ENCODE measurements at regions not wholly inside any gene's neighbourhood (a gene's known extent, or its start where the extent isn't known, plus 50 kb on each side); places are given as distances from the start of the nearest gene placed in this dataset.

DNA sequence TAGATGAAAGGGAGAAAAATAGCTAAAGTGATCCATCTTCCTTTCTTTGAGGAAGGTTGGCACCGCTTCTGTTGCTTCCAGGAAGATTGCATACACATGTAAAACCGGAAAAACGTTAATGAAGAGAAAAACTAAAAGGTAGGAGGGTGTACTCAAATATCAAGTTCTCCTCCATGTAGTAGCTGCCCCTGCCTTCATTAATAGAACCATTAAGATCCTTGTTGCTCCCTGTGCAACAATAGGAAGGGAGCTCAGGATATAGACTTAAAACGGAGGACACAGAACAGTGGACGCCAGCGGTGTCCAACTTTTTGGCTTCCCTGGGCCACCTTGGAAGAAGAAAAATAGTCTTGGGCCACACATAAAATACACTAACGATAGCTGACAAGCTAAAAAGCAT lies 118.9 kb downstream of the TMEM174 start:
- H3K79me2 ChIP-seq (ENCODE audit: control insufficient read depth, low read length) = no peaks in the 10 kb centered on the region
- H3K27ac ChIP-seq (ENCODE audit: low read depth, low read length) = no peak overlapping the region
- no peaks in the 10 kb centered on the region for H3K36me3 ChIP-seq (ENCODE audit: control insufficient read depth, low read length)
- H3K9me3 ChIP-seq (ENCODE audit: control insufficient read depth, insufficient read depth, low read length) = no peaks in the 10 kb centered on the region
- no peaks in the 10 kb centered on the region for H3F3A ChIP-seq (ENCODE audit: control insufficient read depth, insufficient read depth)
- H3K27me3 ChIP-seq (ENCODE audit: control insufficient read depth, low read length) = no peaks in the 10 kb centered on the region
- no peak overlapping the region for H3K4me3 ChIP-seq (ENCODE audit: low read length)
- no peak overlapping the region for H3K4me2 ChIP-seq (ENCODE audit: low read length)
- no peaks in the 10 kb centered on the region for H3K9me2 ChIP-seq (replicated peaks; ENCODE audit: control insufficient read depth, low read length)
- TF ChIP-seq, protein P1, sequence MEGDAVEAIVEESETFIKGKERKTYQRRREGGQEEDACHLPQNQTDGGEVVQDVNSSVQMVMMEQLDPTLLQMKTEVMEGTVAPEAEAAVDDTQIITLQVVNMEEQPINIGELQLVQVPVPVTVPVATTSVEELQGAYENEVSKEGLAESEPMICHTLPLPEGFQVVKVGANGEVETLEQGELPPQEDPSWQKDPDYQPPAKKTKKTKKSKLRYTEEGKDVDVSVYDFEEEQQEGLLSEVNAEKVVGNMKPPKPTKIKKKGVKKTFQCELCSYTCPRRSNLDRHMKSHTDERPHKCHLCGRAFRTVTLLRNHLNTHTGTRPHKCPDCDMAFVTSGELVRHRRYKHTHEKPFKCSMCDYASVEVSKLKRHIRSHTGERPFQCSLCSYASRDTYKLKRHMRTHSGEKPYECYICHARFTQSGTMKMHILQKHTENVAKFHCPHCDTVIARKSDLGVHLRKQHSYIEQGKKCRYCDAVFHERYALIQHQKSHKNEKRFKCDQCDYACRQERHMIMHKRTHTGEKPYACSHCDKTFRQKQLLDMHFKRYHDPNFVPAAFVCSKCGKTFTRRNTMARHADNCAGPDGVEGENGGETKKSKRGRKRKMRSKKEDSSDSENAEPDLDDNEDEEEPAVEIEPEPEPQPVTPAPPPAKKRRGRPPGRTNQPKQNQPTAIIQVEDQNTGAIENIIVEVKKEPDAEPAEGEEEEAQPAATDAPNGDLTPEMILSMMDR (IDR thresholded peaks at IDR 0.05; ENCODE audit: low read depth, low read length, poor library complexity, severe bottlenecking) = no peak
- TF ChIP-seq EZH2phosphoT487 (IDR thresholded peaks at IDR 0.05; ENCODE audit: borderline replicate concordance, low read length) = no peak
- no peaks in the 10 kb centered on the region for H3K4me1 ChIP-seq (ENCODE audit: control insufficient read depth, low read length)
- no peaks in the 10 kb centered on the region for H4K20me1 ChIP-seq (ENCODE audit: control insufficient read depth, insufficient read depth, low read depth, low read length)

DNA sequence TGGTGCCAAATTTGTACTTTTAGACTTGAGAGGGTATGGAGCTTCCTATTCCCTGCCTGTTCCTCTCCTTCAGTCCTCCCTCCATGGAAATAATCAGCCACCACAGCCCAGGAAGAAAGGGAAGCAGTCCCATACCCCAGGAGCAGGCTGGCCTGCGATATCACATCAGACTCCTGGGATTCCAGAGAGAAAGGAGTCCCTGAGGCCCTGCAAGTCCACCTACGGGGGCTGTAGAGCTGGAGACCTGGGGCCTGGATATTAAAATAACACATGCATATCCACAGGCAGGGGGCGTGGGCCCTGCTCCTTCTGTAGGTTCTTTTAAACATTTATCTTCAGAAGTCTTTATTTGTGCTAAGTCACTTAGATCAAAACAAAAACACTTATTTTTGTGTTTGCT lies 117.2 kb downstream of the TMEM174 start:
- no peak overlapping the region for H3K4me2 ChIP-seq (ENCODE audit: low read length)
- no peaks in the 10 kb centered on the region for H3K27me3 ChIP-seq (ENCODE audit: control insufficient read depth, low read length)
- no peak overlapping the region for H3K4me3 ChIP-seq (ENCODE audit: low read length)
- H3K4me1 ChIP-seq (ENCODE audit: control insufficient read depth, low read length) = no peaks in the 10 kb centered on the region
- H3F3A ChIP-seq (ENCODE audit: control insufficient read depth, insufficient read depth) = no peaks in the 10 kb centered on the region
- no peak for TF ChIP-seq EZH2phosphoT487 (IDR thresholded peaks at IDR 0.05; ENCODE audit: borderline replicate concordance, low read length)
- H3K79me2 ChIP-seq (ENCODE audit: control insufficient read depth, low read length) = no peaks in the 10 kb centered on the region
- no peaks in the 10 kb centered on the region for H3K36me3 ChIP-seq (ENCODE audit: control insufficient read depth, low read length)
- no peaks in the 10 kb centered on the region for H4K20me1 ChIP-seq (ENCODE audit: control insufficient read depth, insufficient read depth, low read depth, low read length)
- no peak overlapping the region for H3K27ac ChIP-seq (ENCODE audit: low read depth, low read length)
- H3K9me2 ChIP-seq (replicated peaks; ENCODE audit: control insufficient read depth, low read length) = no peaks in the 10 kb centered on the region
- no peaks in the 10 kb centered on the region for H3K9me3 ChIP-seq (ENCODE audit: control insufficient read depth, insufficient read depth, low read length)

DNA sequence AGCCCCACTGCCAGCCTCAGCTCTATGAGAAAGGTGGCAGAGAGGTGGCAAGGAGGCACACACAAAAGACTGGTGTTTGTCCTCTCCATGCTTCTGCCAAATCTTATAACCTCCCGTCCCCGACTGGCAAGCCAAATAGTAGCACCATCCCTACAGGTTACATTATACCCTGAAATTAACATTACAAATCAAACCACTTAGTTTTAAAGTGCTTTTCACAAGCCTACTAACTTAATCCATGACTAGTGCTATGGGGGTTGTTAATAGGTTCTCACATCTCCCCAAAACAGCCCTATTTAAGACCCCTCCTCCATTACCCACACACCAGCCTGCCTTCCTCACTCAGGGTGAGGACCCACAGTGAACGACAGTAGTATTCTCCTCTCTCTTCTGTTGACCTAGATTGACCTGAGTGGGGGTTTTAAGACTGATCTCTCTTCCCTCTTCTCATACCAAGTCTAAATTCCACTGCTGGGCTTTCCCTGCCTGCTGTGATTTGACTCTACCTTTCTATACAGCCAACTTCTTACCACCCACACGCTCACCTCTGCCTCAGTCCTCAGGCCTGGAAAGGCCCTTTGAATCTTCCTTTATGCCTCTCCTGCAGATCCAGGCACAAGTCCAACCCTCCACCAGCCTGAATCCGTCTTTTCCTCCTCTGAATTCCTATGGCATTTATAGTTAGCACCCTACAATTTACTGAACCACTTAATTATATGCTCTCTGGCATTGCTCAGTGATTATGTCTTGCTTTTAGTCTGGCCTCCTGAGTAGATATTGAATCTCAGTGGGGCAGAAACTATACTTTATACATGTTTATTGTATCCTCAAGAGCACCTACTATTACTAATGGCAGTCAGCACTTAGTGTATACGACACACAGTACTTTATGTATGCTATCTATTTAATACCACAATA lies 116.1 kb downstream of the TMEM174 start:
- no peaks in the 10 kb centered on the region for H3K4me1 ChIP-seq (ENCODE audit: control insufficient read depth, low read length)
- H3K4me2 ChIP-seq (ENCODE audit: low read length) = no peak overlapping the region

More for the DNA sequence above, 116.1 kb downstream of the TMEM174 start:
- H3K9me2 ChIP-seq (replicated peaks; ENCODE audit: control insufficient read depth, low read length) = no peaks in the 10 kb centered on the region
- TF ChIP-seq, protein P1 (IDR thresholded peaks at IDR 0.05; ENCODE audit: low read depth, low read length, poor library complexity, severe bottlenecking) = no peak
- no peak for TF ChIP-seq EZH2phosphoT487 (IDR thresholded peaks at IDR 0.05; ENCODE audit: borderline replicate concordance, low read length)
- no peak overlapping the region for H3K4me3 ChIP-seq (ENCODE audit: low read length)
- H3K27me3 ChIP-seq (ENCODE audit: control insufficient read depth, low read length) = no peaks in the 10 kb centered on the region
- no peaks in the 10 kb centered on the region for H3K79me2 ChIP-seq (ENCODE audit: control insufficient read depth, low read length)
- H4K20me1 ChIP-seq (ENCODE audit: control insufficient read depth, insufficient read depth, low read depth, low read length) = no peaks in the 10 kb centered on the region
- no peaks in the 10 kb centered on the region for H3K9me3 ChIP-seq (ENCODE audit: control insufficient read depth, insufficient read depth, low read length)
- H3K36me3 ChIP-seq (ENCODE audit: control insufficient read depth, low read length) = no peaks in the 10 kb centered on the region
- no peak overlapping the region for H3K27ac ChIP-seq (ENCODE audit: low read depth, low read length)
- no peaks in the 10 kb centered on the region for H3F3A ChIP-seq (ENCODE audit: control insufficient read depth, insufficient read depth)
